NCI-H2196 treated with DMSO at 0.1 percent for 48 hours (cell line): ENCODE measurements at regions not wholly inside any gene's neighbourhood (a gene's known extent, or its start where the extent isn't known, plus 50 kb on each side); places are given as distances from the start of the nearest gene placed in this dataset.

Experiments used
- DNase-seq: peaks from one replicate; lab custom pipeline; 2025; ENCODE audit not compliant: unreplicated experiment; lab: John Stamatoyannopoulos, UW

GRCh38 chr14:30484201-30484600 lies 74.8 kb upstream of the G2E3 start:
- DNase-seq: no peak

- no peak for DNase-seq
These were observed 74.0 kb upstream of the G2E3 start for GRCh38 chr14:30484976-30485375.

GRCh38 chr14:30496852-30497251 lies 62.1 kb upstream of the G2E3 start:
- DNase-seq: no peak

GRCh38 chr14:30499358-30499757 lies 59.6 kb upstream of the G2E3 start:
- no peak for DNase-seq

- peak; percentile 7 for DNase-seq
These were observed 58.7 kb upstream of the G2E3 start for GRCh38 chr14:30500222-30500621.

- no peak for DNase-seq
These were observed 51.7 kb upstream of the G2E3 start for GRCh38 chr14:30507209-30507608.
